ENCODE measurements at regions not wholly inside any gene's neighbourhood (a gene's known extent, or its start where the extent isn't known, plus 50 kb on each side); places are given as distances from the start of the nearest gene placed in this dataset.

- Histone ChIP-seq H3K79me2 (ENCODE audit: low read length) (no peaks in the 10 kb centered on the region), H4K20me1 (ENCODE audit: insufficient read depth, low read length) (no peaks in the 10 kb centered on the region), H3K9ac (ENCODE audit: low read length) (no peak overlapping the region), H3K4me3 (ENCODE audit: low read length) (no peak overlapping the region), H3K4me2 (ENCODE audit: low read length) (no peak overlapping the region), H3K27ac (ENCODE audit: low read length) (no peak overlapping the region), H3K9me3 (ENCODE audit: insufficient read depth, low read length) (no peaks in the 10 kb centered on the region), H3K27me3 (ENCODE audit: low read depth, low read length) (no peaks in the 10 kb centered on the region), H3K4me1 (ENCODE audit: low read length) (peaks cover 12% of the 10 kb centered on the region), H3K36me3 (replicated peaks; ENCODE audit: low read depth, low read length) (no peaks in the 10 kb centered on the region), H2AFZ (ENCODE audit: low read depth, low read length) (no peak overlapping the region)
- TF ChIP-seq EZH2phosphoT487 (IDR thresholded peaks at IDR 0.05; ENCODE audit: low read depth) (no peak), CTCF (IDR thresholded peaks at IDR 0.05; ENCODE audit: low read depth, low read length) (no peak)
Measured at GRCh38 chr12:19880076-19880475, 440.8 kb downstream of the AEBP2 start.

- no peaks in the 10 kb centered on the region for H3K79me2 ChIP-seq (ENCODE audit: low read length)
- H3K9ac ChIP-seq (ENCODE audit: low read length): no peak overlapping the region
- TF ChIP-seq EZH2phosphoT487 (IDR thresholded peaks at IDR 0.05; ENCODE audit: low read depth): no peak
- no peak for TF ChIP-seq CTCF (IDR thresholded peaks at IDR 0.05; ENCODE audit: low read depth, low read length)
- H3K27me3 ChIP-seq (ENCODE audit: low read depth, low read length): no peaks in the 10 kb centered on the region
- H3K9me3 ChIP-seq (ENCODE audit: insufficient read depth, low read length): no peaks in the 10 kb centered on the region
- no peak overlapping the region for H2AFZ ChIP-seq (ENCODE audit: low read depth, low read length)
- H3K27ac ChIP-seq (ENCODE audit: low read length): no peak overlapping the region
- H3K4me2 ChIP-seq (ENCODE audit: low read length): no peak overlapping the region
- H3K36me3 ChIP-seq (replicated peaks; ENCODE audit: low read depth, low read length): no peaks in the 10 kb centered on the region
- H3K4me3 ChIP-seq (ENCODE audit: low read length): no peak overlapping the region
- peaks cover 12% of the 10 kb centered on the region for H3K4me1 ChIP-seq (ENCODE audit: low read length)
- no peaks in the 10 kb centered on the region for H4K20me1 ChIP-seq (ENCODE audit: insufficient read depth, low read length)
Measured at GRCh38 chr12:19880721-19881120, 441.4 kb downstream of the AEBP2 start.

GRCh38 chr12:19882346-19882745, 443.1 kb downstream of the AEBP2 start:
- TF ChIP-seq CTCF (IDR thresholded peaks at IDR 0.05; ENCODE audit: low read depth, low read length) (no peak), EZH2phosphoT487 (IDR thresholded peaks at IDR 0.05; ENCODE audit: low read depth) (no peak)
- H3K27ac ChIP-seq (ENCODE audit: low read length): no peak overlapping the region
- no peaks in the 10 kb centered on the region for H3K27me3 ChIP-seq (ENCODE audit: low read depth, low read length)
- H3K4me1 ChIP-seq (ENCODE audit: low read length): peaks cover 12% of the 10 kb centered on the region
- no peaks in the 10 kb centered on the region for H3K79me2 ChIP-seq (ENCODE audit: low read length)
- H2AFZ ChIP-seq (ENCODE audit: low read depth, low read length): no peak overlapping the region
- H3K4me3 ChIP-seq (ENCODE audit: low read length): no peak overlapping the region
- H3K9ac ChIP-seq (ENCODE audit: low read length): no peak overlapping the region
- H3K9me3 ChIP-seq (ENCODE audit: insufficient read depth, low read length): no peaks in the 10 kb centered on the region
- no peak overlapping the region for H3K4me2 ChIP-seq (ENCODE audit: low read length)
- H4K20me1 ChIP-seq (ENCODE audit: insufficient read depth, low read length): no peaks in the 10 kb centered on the region
- H3K36me3 ChIP-seq (replicated peaks; ENCODE audit: low read depth, low read length): no peaks in the 10 kb centered on the region

- no peak overlapping the region for H3K27ac ChIP-seq (ENCODE audit: low read length)
- no peaks in the 10 kb centered on the region for H3K79me2 ChIP-seq (ENCODE audit: low read length)
- H4K20me1 ChIP-seq (ENCODE audit: insufficient read depth, low read length): no peaks in the 10 kb centered on the region
- no peak overlapping the region for H2AFZ ChIP-seq (ENCODE audit: low read depth, low read length)
- no peaks in the 10 kb centered on the region for H3K27me3 ChIP-seq (ENCODE audit: low read depth, low read length)
- TF ChIP-seq CTCF (IDR thresholded peaks at IDR 0.05; ENCODE audit: low read depth, low read length): no peak
- no peak for TF ChIP-seq EZH2phosphoT487 (IDR thresholded peaks at IDR 0.05; ENCODE audit: low read depth)
- no peaks in the 10 kb centered on the region for H3K36me3 ChIP-seq (replicated peaks; ENCODE audit: low read depth, low read length)
- H3K4me2 ChIP-seq (ENCODE audit: low read length): no peak overlapping the region
- H3K9ac ChIP-seq (ENCODE audit: low read length): no peak overlapping the region
- H3K4me1 ChIP-seq (ENCODE audit: low read length): peaks cover 12% of the 10 kb centered on the region
- no peak overlapping the region for H3K4me3 ChIP-seq (ENCODE audit: low read length)
- H3K9me3 ChIP-seq (ENCODE audit: insufficient read depth, low read length): no peaks in the 10 kb centered on the region
Measured at GRCh38 chr12:19884021-19884492, 444.8 kb downstream of the AEBP2 start.

All from OCI-LY3 (cell line).